ENCODE measurements at regions not wholly inside any gene's neighbourhood (a gene's known extent, or its start where the extent isn't known, plus 50 kb on each side); places are given as distances from the start of the nearest gene placed in this dataset.

GRCh38 chr6:54778731-54779130, 67.8 kb upstream of the FAM83B start:
- TF ChIP-seq POLR2AphosphoS5 (IDR thresholded peaks at IDR 0.05; ENCODE audit: borderline replicate concordance, low read depth, low read length) (no peak), FOXP2 (optimal IDR thresholded peaks at IDR 0.05; ENCODE audit: control extremely low read depth, extremely low read length, insufficient read depth) (no peak), EZH2 (IDR thresholded peaks at IDR 0.05) (no peak)
- Histone ChIP-seq H3K27ac (no peak overlapping the region), H3K4me3 (no peak overlapping the region), H3K36me3 (ENCODE audit: insufficient read depth, low read length) (no peaks in the 10 kb centered on the region), H3K9me3 (ENCODE audit: low read depth, low read length) (0 out of 2 replicates have a peak, but pooled peaks cover 4% of the 10 kb centered on the region), H3K9ac (ENCODE audit: insufficient read length) (no peak overlapping the region)
- DNase-seq (ENCODE audit: low read depth, low spot score), result no peak

- no peaks in the 10 kb centered on the region for H3K36me3 ChIP-seq (ENCODE audit: insufficient read depth, low read length)
These were observed 62.6 kb upstream of the FAM83B start for GRCh38 chr6:54784011-54784410.

GRCh38 chr6:54786154-54786553, 60.4 kb upstream of the FAM83B start:
- Histone ChIP-seq H3K36me3 (ENCODE audit: insufficient read depth, low read length) (no peaks in the 10 kb centered on the region), H3K27ac (0 out of 2 replicates have a peak overlapping the region, but pooled peaks have one; percentile 7), H3K9me3 (ENCODE audit: low read depth, low read length) (peaks cover 3% of the 10 kb centered on the region; the same call in 1 of the 2 replicates), H3K9ac (ENCODE audit: insufficient read length) (no peak overlapping the region), H3K4me3 (no peak overlapping the region)
- DNase-seq (ENCODE audit: low read depth, low spot score), result no peak
- TF ChIP-seq FOXP2 (optimal IDR thresholded peaks at IDR 0.05; ENCODE audit: control extremely low read depth, extremely low read length, insufficient read depth) (no peak), EZH2 (IDR thresholded peaks at IDR 0.05) (no peak), POLR2AphosphoS5 (IDR thresholded peaks at IDR 0.05; ENCODE audit: borderline replicate concordance, low read depth, low read length) (no peak)

More at GRCh38 chr6:54784011-54784410, 62.6 kb upstream of the FAM83B start:
- peak overlapping the region; percentile 38 for H3K9ac ChIP-seq (ENCODE audit: insufficient read length)
- H3K27ac ChIP-seq, result peak overlapping the region; percentile 65; the same call in 1 of the 2 replicates
- peak overlapping the region; percentile 66 for H3K4me3 ChIP-seq
- DNase-seq (ENCODE audit: low read depth, low spot score), result no peak
- TF ChIP-seq FOXP2 (optimal IDR thresholded peaks at IDR 0.05; ENCODE audit: control extremely low read depth, extremely low read length, insufficient read depth), result no peak
- TF ChIP-seq EZH2 (IDR thresholded peaks at IDR 0.05), result no peak
- TF ChIP-seq POLR2AphosphoS5 (IDR thresholded peaks at IDR 0.05; ENCODE audit: borderline replicate concordance, low read depth, low read length), result no peak
- H3K9me3 ChIP-seq (ENCODE audit: low read depth, low read length), result 0 out of 2 replicates have a peak, but pooled peaks cover 4% of the 10 kb centered on the region

GRCh38 chr6:54787825-54788224, 58.7 kb upstream of the FAM83B start:
- Histone ChIP-seq H3K27ac (peak overlapping the region; percentile 51; the same call in 1 of the 2 replicates), H3K9me3 (ENCODE audit: low read depth, low read length) (no peaks in the 10 kb centered on the region; the same call in 1 of the 2 replicates), H3K36me3 (ENCODE audit: insufficient read depth, low read length) (no peaks in the 10 kb centered on the region), H3K9ac (ENCODE audit: insufficient read length) (no peak overlapping the region), H3K4me3 (no peak overlapping the region; the same call in 1 of the 2 replicates)
- DNase-seq (ENCODE audit: low read depth, low spot score), result peak; percentile 87
- TF ChIP-seq FOXP2 (optimal IDR thresholded peaks at IDR 0.05; ENCODE audit: control extremely low read depth, extremely low read length, insufficient read depth) (peak; percentile 37), POLR2AphosphoS5 (IDR thresholded peaks at IDR 0.05; ENCODE audit: borderline replicate concordance, low read depth, low read length) (no peak; the same call in 1 of the 2 replicates)

All from SK-N-MC (cell line).